Type B pancreatic cell (in vitro differentiated cells): ENCODE measurements at regions not wholly inside any gene's neighbourhood (a gene's known extent, or its start where the extent isn't known, plus 50 kb on each side); places are given as distances from the start of the nearest gene placed in this dataset.

Source experiments
- DNase-seq: peaks from one replicate; pipeline ENCODE4 v3.0.0; 2021; ENCODE audit warnings: mixed read lengths; ENCODE audit not compliant: unreplicated experiment; ENCODE audit errors: extremely low spot score
- H3K27ac Mint-ChIP-seq: 2 replicates; pipeline ENCODE4 v1.8.0; 2021; ENCODE audit warnings: mild to moderate bottlenecking, mixed read lengths
- H3K27me3 Mint-ChIP-seq: 2 replicates; pipeline ENCODE4 v1.8.0; 2021; ENCODE audit warnings: mixed read lengths
- H3K36me3 Mint-ChIP-seq: 2 replicates; pipeline ENCODE4 v1.8.0; 2021; ENCODE audit warnings: mixed read lengths
- H3K4me1 Mint-ChIP-seq: one replicate; pipeline ENCODE4 v1.8.0; 2021; ENCODE audit warnings: mixed read lengths; ENCODE audit not compliant: unreplicated experiment
- H3K4me3 Mint-ChIP-seq: 2 replicates; pipeline ENCODE4 v1.8.0; 2021; ENCODE audit warnings: mild to moderate bottlenecking, mixed read lengths
- H3K9me3 Mint-ChIP-seq: 2 replicates; pipeline ENCODE4 v1.8.0; 2021; ENCODE audit warnings: mixed read lengths
- TF ChIP-seq, protein P1 (sequence below): fragments of 200-600 bp; sonication (generic); conservative IDR thresholded peaks from 2 replicates; pipeline ENCODE4 v1.5.0; 2021; ENCODE audit warnings: antibody characterized with exemption, mild to moderate bottlenecking

DNA sequence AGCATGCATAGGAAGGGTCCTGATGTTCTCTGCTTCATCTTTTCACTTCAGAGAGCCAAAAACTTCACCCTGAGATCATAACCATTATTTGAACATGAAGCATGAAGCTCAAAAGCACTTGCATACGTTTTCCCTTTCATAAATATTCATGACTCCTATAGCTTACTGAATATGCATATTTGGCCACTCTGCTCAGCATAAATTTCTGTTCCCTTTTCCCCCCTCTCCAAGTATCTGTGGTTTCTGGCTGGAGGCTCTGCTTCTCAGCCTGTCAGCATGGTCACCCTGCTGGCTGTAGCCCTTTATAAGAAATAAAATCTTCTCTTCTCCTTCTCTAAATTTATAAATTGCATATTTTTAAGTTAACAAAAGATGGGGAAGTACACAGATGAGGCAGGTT is 384.7 kb upstream of the AGA start:
- H3K9me3 Mint-ChIP-seq: no peaks in the 10 kb centered on the region
- no peak for DNase-seq
- H3K27ac Mint-ChIP-seq: no peak overlapping the region
- TF ChIP-seq, protein P1, sequence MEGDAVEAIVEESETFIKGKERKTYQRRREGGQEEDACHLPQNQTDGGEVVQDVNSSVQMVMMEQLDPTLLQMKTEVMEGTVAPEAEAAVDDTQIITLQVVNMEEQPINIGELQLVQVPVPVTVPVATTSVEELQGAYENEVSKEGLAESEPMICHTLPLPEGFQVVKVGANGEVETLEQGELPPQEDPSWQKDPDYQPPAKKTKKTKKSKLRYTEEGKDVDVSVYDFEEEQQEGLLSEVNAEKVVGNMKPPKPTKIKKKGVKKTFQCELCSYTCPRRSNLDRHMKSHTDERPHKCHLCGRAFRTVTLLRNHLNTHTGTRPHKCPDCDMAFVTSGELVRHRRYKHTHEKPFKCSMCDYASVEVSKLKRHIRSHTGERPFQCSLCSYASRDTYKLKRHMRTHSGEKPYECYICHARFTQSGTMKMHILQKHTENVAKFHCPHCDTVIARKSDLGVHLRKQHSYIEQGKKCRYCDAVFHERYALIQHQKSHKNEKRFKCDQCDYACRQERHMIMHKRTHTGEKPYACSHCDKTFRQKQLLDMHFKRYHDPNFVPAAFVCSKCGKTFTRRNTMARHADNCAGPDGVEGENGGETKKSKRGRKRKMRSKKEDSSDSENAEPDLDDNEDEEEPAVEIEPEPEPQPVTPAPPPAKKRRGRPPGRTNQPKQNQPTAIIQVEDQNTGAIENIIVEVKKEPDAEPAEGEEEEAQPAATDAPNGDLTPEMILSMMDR: no peak
- no peaks in the 10 kb centered on the region for H3K4me1 Mint-ChIP-seq
- no peaks in the 10 kb centered on the region for H3K36me3 Mint-ChIP-seq
- H3K4me3 Mint-ChIP-seq: no peak overlapping the region
- no peaks in the 10 kb centered on the region for H3K27me3 Mint-ChIP-seq

DNA sequence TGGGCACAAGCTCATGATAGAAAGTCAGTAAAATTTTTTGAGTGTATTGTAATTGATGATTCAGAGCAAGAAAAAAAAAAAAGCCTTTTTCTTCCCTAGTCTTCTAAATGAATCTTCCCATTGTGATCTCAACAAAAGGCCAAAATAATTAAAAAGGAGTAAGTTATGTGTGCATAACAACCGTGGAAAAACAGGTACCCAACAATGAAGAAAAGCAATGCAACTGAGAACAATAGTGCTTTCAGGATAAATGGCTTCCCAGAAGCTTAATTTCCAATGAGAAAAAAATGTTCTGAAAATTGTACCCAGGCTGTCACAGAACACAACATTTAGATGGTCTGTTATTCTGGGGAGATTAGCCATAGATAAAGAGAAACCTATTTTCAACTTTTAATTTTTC is 399.0 kb upstream of the AGA start:
- Mint-ChIP-seq H3K27me3 (no peaks in the 10 kb centered on the region), H3K4me3 (no peak overlapping the region), H3K4me1 (no peaks in the 10 kb centered on the region), H3K36me3 (no peaks in the 10 kb centered on the region), H3K27ac (no peak overlapping the region), H3K9me3 (no peaks in the 10 kb centered on the region)
- DNase-seq: no peak
- TF ChIP-seq, protein P1: no peak

DNA sequence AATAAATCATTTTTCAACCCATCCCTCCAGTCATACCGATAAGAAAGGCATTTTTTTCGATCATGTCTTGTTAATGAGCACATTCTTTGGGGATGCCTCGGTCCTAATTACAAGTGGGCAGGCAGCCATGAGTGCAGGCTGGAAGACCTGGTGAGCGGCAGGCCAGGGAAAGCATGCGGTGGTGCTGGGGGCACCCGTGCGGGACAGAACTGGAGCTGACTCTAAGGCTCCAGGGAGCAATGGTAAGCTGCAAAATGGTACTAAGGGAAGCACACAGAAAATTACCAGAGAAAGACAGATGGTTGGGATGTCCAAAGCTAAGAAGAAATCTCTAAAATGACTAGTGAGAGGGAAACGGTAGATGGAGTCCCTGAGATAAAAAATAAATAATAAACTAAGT is 411.0 kb upstream of the AGA start:
- H3K4me1 Mint-ChIP-seq: no peaks in the 10 kb centered on the region
- H3K27me3 Mint-ChIP-seq: no peaks in the 10 kb centered on the region
- TF ChIP-seq, protein P1: no peak

DNA sequence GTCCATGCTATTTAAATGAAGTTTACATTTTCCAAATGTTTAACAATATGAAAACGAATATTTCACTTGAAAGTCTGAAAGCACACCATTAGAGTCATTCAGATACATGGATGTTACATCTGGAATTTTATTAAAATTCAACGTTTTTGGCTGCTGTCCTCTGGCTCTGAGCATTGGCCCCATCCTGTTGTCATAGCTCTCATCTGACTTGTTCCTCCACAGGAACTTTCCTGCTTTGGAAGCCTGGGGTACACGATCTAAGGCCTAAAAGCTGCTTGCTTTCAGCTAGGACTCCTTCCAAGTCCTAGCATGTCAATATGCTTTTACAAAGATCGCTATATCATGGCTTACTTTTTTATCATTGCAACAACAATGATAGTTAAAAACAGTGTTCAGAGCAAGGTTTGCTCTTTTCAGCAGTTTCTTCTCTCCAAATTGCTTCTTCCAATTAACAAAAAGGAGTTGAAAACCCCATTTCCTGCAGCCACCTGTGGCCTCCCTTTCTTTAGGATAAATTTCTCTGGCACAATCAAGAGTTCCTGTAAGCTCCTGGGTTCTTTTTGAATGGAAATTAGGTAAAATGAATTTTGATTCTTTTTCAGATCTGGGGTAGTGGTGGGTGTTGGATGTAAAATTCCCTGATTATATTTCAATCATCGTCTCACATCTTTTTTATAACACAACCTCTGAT is 413.4 kb upstream of the AGA start:
- Mint-ChIP-seq H3K4me3 (no peak overlapping the region), H3K27me3 (no peaks in the 10 kb centered on the region), H3K27ac (no peak overlapping the region), H3K4me1 (no peaks in the 10 kb centered on the region), H3K9me3 (no peaks in the 10 kb centered on the region), H3K36me3 (no peaks in the 10 kb centered on the region)
- TF ChIP-seq, protein P1: no peak
- DNase-seq: no peak

More for the DNA sequence above, 411.0 kb upstream of the AGA start:
- Mint-ChIP-seq H3K9me3 (no peaks in the 10 kb centered on the region), H3K36me3 (no peaks in the 10 kb centered on the region), H3K4me3 (no peak overlapping the region), H3K27ac (no peak overlapping the region)
- DNase-seq: no peak

DNA sequence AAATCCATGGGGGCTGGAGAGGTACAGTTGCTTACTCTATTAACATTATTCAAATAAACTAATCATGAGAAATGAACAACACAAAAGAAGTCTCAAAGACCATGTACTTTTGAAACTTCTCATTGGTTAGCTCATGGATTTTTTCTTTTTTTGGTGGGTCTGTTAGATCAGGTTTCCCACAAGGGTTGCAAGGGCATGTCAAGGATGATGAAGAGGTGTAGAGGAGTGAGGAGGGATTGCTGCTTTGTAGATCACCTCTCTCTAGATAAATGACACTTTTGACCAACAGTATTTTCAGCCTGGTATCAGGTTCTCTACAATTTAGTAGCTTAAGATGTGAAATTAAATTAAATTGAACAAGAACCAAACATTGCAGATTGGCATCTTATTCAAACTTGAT is 417.9 kb upstream of the AGA start:
- Mint-ChIP-seq H3K4me3 (no peak overlapping the region), H3K27ac (no peak overlapping the region), H3K9me3 (no peaks in the 10 kb centered on the region), H3K36me3 (no peaks in the 10 kb centered on the region), H3K27me3 (no peaks in the 10 kb centered on the region), H3K4me1 (no peaks in the 10 kb centered on the region)
- TF ChIP-seq, protein P1: no peak
- no peak for DNase-seq
